Hepatocyte (in vitro differentiated cells): ENCODE measurements at regions not wholly inside any gene's neighbourhood (a gene's known extent, or its start where the extent isn't known, plus 50 kb on each side); places are given as distances from the start of the nearest gene placed in this dataset.

Experiments used
- EZH2 ChIP-seq: fragments of 200-600 bp; sonication (generic); IDR thresholded peaks from 2 replicates; pipeline ENCODE4 v1.6.1; 2016; ENCODE audit warnings: antibody characterized with exemption, mild to moderate bottlenecking, borderline replicate concordance
- EZH2phosphoT487 ChIP-seq: fragments of 200-600 bp; sonication (generic); IDR thresholded peaks from one replicate; pipeline ENCODE4 v1.6.1; 2018; ENCODE audit warnings: antibody characterized with exemption, mild to moderate bottlenecking, low read depth, moderate library complexity; ENCODE audit not compliant: unreplicated experiment, severe bottlenecking
- TF ChIP-seq, protein P1 (sequence below): fragments of 200-600 bp; sonication (generic); IDR thresholded peaks from 2 replicates; pipeline ENCODE4 v1.5.1; 2016; ENCODE audit warnings: antibody characterized with exemption, mild to moderate bottlenecking; ENCODE audit not compliant: poor library complexity

DNA sequence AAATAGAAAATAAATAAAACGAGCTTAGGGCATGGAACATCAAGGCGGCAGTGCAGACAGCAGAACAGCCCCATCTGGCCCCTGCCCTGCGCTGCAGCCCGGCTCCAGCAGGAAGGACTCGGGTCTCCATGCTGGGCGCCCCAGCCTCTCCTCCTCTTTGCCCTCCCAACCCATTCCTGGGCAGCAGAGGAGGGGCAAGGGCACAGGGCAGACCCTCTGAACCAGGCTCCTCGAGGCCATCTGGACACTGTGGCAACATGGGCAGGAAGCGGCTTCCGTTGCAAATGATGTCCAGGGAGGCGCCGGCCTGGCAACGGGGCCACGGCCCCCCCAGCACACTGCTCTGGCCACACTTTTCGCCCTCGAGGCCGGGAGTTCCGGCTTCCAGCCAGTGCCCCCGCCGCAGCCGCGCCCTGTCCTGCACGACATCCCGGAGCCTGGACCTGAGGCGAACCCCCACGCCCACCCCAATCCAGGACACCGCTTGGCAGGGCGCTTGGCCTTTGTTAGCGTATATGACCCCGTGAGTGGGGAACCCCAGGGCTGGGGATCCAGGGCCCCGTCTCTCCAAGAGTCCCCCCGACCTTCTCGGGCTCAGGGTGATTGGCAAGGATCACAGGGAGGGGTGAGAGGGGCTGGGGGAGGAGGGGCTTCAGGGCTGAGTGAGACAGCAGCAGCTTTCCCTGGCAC, 192.1 kb downstream of the IGLL1 start:
- TF ChIP-seq, protein P1, sequence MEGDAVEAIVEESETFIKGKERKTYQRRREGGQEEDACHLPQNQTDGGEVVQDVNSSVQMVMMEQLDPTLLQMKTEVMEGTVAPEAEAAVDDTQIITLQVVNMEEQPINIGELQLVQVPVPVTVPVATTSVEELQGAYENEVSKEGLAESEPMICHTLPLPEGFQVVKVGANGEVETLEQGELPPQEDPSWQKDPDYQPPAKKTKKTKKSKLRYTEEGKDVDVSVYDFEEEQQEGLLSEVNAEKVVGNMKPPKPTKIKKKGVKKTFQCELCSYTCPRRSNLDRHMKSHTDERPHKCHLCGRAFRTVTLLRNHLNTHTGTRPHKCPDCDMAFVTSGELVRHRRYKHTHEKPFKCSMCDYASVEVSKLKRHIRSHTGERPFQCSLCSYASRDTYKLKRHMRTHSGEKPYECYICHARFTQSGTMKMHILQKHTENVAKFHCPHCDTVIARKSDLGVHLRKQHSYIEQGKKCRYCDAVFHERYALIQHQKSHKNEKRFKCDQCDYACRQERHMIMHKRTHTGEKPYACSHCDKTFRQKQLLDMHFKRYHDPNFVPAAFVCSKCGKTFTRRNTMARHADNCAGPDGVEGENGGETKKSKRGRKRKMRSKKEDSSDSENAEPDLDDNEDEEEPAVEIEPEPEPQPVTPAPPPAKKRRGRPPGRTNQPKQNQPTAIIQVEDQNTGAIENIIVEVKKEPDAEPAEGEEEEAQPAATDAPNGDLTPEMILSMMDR = no peak
- TF ChIP-seq EZH2 = no peak
- TF ChIP-seq EZH2phosphoT487 = no peak
